Esophagus squamous epithelium (tissue), 4 donors: ENCODE measurements at regions not wholly inside any gene's neighbourhood (a gene's known extent, or its start where the extent isn't known, plus 50 kb on each side); places are given as distances from the start of the nearest gene placed in this dataset.

ENCODE experiments used
- CTCF ChIP-seq, 6 experiments: fragments of 450-650 bp in 4 of 6; fragments of 200-600 bp in 2 of 6; sonication (generic) in 2 of 6; IDR thresholded peaks; one replicate each; pipeline ENCODE4 v1.5.1; 2016 to 2019; ENCODE audit warnings: antibody characterized with exemption in 6 of 6, mild to moderate bottlenecking in 4 of 6, moderate library complexity in 4 of 6
- POLR2A ChIP-seq, 4 donors: fragments of 450-650 bp; IDR thresholded peaks; one replicate each; pipeline ENCODE4 v1.6.1; 2017; ENCODE audit warnings: antibody characterized with exemption in 4 of 4, mild to moderate bottlenecking in 4 of 4, moderate library complexity in 3 of 4

- TF ChIP-seq CTCF (IDR thresholded peaks at IDR 0.05) (no peak), POLR2A (IDR thresholded peaks at IDR 0.05) (no peak)
Observed at GRCh38 chr9:78865737-78866136, 568.8 kb downstream of the PSAT1 start.
